HG03558 (cell line): ENCODE measurements at regions not wholly inside any gene's neighbourhood (a gene's known extent, or its start where the extent isn't known, plus 50 kb on each side); places are given as distances from the start of the nearest gene placed in this dataset.
"Not testable (repeated sequence)": the region's sequence is repeated elsewhere in the genome, so short reads cannot be mapped to it uniquely, and the experiment has no call there.

Experiments used
- ATAC-seq: cut with Tn5 transposase; IDR thresholded peaks from one replicate; pipeline ENCODE4 v1.9.1; 2021; ENCODE audit warnings: moderate number of reproducible peaks; ENCODE audit not compliant: unreplicated experiment; ENCODE audit errors: extremely low read depth

DNA sequence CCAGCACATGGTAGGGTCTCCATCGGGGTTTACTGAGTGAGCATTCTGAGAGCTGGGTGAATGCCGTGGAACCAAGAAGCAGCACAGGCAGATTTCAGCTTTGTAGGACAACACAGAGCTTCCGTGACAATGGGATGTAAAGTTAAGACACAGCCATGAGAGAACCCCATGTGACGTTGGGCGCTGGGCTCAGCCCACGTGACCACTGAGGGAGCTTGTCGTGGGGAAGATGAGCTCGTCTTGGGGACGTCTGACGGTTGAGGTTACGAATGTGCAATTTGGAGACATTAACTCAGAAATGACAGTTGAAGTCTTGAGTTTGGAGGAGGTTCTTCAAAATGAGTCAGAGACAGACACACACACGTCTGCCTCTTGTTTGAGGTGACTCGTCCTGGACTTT, 51.5 kb upstream of the MUC20 start:
- not testable (repeated sequence) for ATAC-seq

DNA sequence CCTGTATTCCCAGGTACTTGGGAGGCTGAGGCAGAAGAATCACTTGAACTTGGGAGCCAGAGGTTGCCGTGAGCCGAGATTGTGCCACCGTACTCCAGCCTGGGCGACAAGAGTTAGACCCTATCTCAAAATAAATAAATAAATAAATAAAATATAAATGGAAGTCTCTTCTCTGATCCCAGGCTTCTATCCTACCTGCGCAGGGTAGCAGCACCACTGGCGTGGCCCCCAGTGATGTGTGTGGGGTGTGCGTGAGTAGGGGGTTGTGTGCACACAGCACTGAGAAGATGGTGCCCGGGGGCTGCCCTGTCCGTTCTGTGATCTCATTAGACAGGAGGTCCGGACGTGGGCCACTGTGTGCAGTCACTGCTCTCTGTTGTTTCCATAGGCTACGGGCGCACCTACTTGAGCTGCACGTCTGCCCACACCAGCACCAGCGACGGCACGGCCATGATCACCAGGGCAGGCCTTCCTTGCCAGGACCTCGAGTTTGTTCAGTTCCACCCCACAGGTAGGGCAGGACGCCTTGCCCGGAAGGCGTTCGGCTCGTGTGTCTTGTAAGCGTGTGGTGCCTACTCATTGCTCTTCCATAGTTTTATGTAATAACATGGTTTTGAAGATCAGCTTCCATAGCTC, 52.5 kb upstream of the MUC20 start:
- ATAC-seq, result not testable (repeated sequence)

DNA sequence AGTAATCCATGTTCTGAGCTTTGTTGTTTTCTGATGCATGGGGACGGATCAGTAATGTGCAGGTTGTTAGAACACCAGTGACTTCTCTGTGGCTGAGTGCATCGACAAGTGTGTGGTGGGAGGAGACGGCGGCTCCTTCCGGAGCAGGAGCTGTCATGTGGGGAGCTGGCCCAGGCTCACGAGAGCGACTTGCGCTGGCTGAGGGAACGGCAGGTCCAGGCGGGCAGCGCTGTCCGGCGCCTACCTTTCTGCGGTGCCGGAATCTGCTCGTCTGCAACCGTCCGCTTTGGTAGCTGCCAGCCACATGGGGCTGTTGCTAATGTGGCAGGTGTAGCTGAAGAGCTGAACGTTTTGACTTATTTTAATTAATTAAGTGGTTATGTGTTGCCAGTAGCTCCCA, 55.5 kb upstream of the MUC20 start:
- ATAC-seq, result not testable (repeated sequence)

DNA sequence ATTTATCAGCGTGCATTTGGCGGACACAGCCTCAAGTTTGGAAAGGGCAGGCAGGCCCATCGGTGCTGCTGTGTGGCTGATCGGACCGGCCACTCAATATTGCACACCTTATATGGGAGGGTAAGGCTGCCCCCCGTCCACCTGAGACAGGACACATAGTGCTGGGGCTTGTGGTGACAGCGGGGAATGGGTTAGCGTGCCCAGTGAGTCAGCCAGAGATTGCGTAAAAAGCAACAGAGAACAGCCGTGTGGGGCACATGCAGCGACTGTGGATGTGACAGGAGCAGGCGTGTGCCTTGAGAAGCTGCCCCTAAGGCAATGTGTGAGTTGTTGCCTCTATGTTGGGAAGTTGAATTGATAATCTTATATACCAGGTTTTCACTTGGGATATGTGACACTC, 56.6 kb upstream of the MUC20 start:
- ATAC-seq, result not testable (repeated sequence)

DNA sequence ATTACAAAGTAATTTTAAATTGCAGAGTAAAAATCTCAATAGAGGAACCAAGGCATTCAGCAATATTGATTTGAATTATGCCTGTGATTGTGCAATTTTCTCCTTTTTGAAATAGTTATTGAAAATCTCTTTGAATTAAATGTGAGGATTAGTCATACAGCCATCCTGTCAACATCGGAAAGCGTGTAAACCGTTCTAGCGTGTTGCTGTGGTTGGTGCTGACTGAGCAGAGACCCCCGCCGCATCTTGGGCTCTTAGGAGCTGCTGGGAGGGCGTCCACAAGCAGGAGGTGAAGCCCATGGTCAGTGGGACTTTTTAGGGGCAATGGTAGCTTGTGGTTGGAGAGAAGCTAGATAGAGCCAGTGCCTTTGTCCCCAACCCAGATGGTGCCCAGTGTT, 61.6 kb upstream of the MUC20 start:
- ATAC-seq, result not testable (repeated sequence)

DNA sequence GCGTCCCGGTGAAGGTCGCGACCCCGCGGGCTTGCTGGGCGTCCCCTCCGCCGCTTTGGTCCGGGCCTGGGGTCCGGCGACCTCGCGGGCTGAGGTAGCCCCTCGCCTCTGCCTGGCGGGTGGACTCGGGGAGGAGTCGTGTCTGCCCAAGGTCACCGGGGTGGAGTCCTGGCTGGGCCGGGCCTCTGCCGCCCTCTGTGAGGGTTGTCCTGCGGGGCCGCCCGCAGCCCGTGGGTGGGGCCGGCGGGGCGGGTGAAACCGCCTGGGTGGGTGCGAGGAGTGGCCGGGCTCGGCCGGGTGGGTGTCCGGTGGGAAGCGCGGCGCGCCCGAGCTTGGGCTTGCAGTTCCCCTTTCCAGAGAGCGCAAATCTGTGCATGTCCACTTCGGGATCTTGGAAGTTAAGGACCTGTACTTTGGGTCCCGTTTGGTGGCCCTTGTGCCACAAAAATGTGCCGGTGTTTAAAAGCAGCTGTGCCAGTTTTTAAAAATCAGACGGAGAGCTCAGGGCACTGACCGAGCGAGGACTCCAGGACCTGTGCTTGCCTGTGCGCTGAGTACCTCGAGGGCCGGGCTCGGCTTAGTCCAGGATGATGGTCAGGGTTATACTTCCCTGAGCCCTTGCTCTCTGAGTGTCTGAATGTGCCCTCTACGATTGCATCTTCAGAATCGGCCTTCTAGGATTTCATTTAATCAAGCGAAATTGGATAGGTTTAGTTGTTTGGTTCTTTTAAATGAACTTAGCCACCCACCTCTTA, 62.2 kb upstream of the MUC20 start:
- ATAC-seq, result peak; percentile 18

DNA sequence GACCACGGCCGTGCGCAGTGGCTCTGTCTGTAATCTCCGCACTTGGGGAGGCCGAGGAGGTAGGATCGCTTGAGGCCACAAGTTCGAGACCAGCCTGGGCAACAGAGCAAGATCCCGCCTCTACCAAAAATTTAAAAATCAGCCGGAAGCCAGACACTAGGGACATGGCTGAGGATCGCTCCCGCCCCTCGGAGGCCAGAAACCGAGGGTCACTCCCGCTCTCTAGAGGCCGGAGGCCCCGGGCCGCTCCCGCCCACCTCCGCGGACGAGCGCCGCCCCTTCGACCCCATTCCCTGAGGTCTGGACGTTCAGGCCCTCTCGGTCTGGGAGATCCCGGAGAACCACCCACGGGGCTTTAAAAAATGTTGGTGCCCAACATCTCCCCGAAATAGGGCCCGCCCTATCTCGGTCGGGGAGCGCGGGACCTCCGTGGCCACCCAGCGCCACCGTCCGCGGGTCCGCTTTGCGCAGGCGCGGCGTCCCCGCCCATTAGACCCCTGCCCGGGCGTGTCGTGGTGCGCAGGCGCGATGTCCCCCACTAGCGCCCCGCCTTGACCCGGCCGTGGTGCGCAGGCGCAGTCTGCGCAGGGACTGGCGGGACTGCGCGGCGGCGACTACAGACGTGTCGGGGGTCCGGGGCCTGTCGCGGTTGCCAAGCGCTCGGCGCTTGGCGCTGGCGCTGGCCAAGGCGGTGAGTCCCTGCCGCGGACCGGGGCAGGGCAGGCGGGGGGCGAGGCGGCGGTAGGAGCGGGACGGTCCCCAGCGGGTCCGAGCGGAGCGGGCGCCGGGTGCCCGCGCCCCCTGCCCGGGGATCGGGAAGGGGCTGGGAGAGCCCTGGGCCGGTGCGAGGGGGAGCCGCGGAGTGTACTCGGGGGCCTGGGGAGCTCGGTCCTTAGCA, 63.1 kb upstream of the MUC20 start:
- ATAC-seq, result peak; percentile 55

DNA sequence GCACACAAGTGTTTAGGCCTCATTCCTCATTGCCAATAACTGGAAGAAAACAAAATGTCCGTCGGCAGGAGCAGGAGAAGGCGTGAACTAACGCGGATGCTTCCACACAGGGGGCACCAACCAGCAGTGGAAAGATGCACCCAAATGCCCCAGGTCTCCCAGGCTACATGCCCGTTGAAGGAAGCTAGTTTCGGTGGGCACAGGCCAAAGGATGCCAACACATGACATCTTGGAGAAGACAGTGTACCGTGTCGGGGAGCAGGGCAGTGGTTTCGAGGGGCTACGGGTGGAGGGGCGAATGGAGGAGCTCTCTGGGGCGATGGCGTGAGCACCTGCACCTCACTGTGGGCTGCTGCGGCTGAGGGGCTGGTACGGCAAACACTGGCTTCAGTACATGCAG, 64.7 kb upstream of the MUC20 start:
- ATAC-seq, result not testable (repeated sequence)

DNA sequence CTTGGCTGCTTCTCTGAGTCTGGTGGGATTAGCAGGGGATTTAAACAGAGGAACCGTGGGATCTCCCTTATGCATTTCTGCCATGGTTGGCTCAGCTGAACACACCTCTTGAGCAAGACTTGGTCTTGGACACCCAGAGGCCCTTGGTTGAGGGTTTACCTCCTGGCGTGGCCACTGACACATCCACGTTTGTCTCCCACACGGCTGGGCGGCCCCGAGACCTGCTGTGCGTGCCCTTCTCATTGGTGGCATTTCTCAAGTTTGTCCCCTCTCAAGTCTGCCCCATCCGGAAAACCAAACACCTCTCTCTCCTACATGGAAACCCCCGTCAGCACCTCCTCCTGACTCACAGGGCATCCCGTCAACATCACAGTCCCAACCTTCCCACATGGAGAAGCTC, 66.0 kb upstream of the MUC20 start:
- ATAC-seq, result not testable (repeated sequence)

DNA sequence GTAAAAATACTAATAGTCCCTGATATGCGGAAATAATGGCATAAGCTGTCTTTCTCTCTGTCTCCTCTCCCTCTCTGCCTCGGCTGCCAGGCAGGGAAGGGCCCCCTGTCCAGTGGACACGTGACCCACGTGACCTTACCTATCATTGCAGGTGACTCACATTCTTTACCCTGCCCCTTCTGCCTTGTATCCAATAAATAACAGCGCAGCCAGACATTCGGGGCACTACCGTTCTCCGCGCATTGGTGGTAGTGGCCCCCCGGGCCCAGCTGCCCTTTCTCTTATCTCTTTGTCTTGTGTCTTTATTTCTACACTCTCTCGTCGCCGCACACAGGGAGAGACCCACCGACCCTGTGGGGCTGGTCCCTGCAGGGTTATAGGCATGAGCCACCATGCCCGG, 66.6 kb upstream of the MUC20 start:
- ATAC-seq, result not testable (repeated sequence)

DNA sequence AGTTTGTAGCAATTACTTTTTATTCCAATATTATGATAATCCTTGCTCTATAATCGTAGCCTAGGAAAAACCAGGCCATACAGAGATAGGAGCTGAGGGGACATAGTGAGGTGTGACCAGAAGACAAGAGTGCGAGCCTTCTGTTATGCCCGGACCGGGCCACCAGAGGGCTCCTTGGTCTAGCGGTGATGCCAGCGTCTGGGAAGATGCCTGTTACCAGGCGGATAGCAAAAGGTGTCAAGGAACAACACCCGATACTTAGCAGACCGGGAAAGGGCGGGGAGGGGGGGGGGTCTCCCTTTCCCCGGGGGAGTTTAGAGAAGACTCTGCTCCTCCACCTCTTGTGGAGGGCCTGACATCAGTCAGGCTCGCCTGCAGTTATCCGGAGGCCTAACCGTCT, 67.1 kb upstream of the MUC20 start:
- not testable (repeated sequence) for ATAC-seq

DNA sequence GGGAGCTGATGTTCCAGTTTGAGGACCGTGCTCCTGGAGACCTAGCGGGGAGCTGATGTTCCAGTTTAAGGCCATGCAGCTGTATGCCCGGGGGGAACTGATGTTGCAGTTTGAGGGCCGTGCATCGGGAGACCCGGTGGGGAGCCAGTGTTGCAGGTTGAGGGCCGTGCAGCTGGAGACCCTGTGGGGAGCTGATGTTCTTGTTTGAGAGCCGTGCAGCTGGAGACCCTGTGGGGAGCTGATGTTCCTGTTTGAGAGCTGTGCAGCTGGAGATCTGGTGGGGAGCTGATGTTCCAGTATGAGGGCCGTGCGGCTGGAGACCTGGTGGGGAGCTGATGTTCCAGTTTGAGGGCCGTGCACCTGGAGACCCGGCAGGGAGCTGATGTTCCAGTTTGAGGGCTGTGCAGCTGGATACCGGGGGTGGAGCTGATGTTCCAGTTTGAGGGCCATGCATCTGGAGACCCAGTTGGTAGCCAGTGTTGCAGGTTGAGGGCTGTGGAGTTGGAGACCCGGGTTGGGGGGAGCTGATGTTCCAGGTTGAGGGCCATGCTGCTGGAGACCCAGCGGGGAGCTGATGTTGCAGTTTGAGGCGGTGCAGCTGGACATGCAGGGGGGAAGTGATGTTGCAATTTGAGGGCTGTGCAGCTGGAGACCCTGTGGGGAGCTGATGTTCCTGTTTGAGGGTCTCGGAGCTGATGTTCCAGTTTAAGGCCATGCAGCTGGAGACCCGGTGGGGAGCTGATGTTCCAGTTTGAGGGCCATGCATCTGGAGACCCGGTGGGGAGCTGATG, 64.4 kb upstream of the APOD start:
- not testable (repeated sequence) for ATAC-seq

DNA sequence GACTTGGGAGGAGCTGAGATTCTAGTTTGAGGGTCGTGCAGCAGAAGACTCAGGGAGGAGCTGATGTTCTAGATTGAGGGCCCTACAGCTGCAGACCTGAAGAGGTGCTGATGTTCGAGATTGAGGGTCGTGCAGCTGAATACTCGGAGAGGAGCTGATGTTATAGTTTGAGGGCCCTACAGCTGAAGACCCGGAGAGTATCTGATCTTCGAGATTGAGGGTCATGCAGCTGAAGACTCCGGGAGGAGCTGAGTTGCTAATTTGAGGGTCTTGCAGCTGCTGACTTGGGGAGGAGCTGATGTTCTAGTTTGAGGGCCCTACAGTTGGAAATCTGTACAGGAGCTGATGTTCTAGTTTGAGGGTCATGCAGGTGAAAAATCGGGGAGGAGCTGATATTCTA, 62.1 kb upstream of the APOD start:
- ATAC-seq, result not testable (repeated sequence)

DNA sequence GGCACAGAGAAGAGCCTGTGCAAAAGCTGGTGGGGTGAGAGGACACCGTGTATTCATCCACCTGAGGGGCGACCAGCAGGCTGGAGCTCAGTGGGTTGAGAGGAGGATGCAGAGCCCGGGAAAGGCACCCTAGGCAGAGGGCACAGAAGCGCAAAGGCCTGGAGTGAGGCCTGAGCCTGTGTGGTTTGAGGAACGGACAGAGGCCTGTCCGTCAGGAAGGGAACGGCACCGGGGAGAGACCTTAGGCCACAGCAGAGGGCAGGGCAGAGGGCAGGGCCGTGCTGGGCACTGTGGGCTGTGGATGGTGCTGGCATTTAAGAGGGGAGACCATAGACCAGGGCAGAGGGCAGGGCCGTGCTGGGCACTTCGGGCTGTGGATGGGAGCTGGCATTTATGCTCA, 59.5 kb upstream of the APOD start:
- ATAC-seq, result not testable (repeated sequence)

DNA sequence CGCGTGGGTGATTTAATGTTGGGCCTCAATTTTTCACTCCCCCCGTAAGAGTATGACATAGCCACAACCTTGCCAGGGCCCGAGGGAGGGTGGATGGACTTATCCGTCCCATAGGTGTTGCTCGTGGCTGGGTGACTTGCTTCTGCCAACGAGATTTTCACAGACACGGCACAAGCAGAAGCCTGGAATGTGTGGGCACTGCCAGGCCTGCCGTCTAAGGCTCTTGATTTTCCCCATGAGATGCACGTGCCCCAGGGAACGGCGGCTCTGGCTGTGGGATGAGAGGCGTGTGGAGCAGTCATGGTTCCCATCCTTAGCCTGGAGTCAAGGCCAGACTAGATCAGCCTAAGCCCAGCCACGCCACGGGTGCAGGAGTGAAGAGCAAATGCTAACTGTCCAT, 58.6 kb upstream of the APOD start:
- ATAC-seq, result not testable (repeated sequence)

DNA sequence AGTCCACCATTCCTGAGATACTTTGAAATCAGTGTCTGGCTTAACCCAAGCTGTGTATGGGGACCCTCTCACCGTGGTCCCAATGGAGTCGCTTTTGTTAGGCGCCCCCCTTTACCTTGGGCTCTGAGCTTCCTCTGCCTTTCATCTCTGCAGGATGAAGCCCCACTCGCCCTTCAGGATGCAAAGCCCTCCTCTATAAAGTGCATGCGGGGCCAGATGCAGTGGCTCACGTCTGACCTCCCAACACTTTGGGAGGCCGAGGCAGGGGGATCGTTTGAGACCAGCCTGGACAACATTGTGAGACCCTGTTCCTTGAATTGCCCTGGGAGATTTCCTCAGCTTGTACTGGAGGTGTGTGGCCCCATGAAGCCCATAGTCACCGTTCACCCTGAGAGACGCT, 54.7 kb upstream of the APOD start:
- ATAC-seq, result not testable (repeated sequence)

DNA sequence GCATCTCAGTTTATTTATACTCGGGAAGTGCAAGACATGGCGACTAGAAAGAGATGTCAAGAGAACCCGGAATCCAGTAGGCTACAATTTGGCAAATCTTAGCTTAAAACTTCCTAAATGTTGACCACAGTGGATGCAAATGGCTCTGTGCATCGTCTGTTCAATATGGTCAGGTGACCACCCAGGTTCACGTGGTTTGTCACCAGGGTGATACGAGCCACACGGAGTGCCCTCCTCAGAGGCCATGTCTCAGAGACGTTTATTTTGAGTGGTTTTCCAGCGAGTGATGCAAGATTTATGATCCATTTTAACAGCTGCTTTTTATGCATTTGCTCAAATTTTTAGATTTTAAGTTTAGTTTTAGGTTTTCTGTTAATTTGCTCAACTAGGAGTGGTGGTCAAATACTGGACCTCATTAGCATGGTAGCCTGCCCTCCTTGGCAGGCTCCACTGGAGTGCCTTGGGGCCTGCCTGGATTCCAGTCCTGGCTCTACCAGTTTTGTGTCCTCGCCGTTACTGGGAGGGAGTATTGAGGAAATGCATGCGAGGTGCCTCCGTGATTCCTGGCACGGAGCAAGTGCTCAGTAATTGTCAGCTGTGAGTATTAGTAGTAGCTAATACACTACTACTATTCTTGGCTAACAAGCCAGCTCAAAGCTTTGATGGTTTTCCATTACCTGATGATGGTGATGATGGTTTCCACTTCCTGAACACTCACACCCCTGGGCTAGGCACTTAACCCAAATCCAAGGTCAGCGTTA, 53.9 kb upstream of the APOD start:
- not testable (repeated sequence) for ATAC-seq

DNA sequence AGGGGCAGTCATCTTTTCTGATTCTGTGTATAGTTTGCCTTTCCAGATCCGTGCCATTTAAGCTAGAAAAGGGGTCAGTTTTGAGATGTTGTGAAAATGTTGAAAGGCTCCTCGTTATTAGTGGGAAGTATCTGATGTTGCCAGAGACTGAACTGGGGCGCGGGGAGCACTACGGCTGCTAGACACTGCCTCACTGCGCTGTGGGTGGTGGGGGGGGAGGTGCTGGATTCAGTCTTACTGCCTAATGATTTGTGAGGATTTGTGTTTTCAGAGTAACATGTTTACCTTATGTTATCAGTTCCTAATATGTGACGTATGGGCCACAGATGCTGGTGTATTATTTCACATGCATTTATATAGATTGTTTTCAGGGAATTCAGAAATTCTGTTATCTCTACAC, 53.3 kb upstream of the APOD start:
- not testable (repeated sequence) for ATAC-seq

DNA sequence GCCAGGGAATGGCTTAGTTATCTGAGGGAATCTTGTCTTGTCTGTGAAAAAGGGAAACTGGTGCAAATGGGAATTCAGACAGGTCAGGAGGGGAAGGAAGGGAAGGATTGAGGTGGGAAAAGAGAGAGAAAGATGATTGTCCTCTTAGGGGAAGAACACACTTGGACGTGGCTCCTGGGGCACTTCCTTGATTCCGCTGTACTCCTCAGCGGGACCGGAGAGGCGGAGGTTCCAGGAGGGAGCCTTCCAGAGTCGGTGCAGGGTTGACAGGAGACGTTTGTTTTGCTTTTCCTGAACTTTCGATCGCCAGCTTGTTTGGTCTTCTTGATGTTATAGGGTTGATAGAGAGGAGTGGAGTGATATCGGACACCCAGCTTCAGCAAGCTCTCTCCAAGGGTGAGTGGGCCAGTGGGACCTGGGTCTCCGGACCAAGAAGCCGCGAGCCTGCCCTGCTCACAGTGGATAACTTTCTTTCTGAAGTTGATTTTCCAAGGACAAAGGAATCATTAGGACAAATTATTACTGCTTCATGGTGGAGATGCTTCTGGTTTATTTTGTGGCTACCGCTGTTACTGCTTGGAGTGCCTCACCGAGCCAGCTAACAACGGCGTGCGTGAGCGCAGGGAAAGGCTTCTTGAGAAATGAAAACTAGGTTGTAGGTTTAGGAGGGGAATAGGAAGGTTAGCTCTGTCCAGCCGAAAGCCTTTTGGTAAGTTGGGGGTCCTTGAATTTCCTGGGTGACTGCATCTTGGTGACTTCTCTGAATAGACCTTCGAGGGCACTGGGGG, 52.4 kb upstream of the APOD start:
- ATAC-seq, result not testable (repeated sequence)
